ENCODE measurements at regions not wholly inside any gene's neighbourhood (a gene's known extent, or its start where the extent isn't known, plus 50 kb on each side); places are given as distances from the start of the nearest gene placed in this dataset.
"Not testable (repeated sequence)": the region's sequence is repeated elsewhere in the genome, so short reads cannot be mapped to it uniquely, and the experiment has no call there.

DNA sequence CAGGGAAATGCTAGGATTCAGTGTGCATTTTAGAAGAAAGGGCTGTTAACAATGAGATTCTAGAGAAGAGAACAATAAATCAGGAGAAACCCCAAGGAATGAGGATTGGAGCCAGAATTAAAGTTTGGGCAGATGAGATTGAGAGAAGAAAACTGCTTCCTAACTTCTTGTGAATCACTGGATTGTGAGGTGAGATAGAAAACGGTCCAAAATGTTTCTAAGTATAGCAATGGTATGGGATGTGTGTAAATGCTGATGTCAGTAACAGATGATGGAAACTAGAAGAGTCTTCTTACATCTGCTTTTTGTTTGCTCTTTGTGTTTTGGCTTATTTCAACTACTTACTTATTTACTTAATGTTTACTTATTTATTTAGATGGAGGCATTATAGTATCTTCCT is 123.0 kb downstream of the KCNJ2 start:
- TF ChIP-seq FOXP2 (optimal IDR thresholded peaks at IDR 0.05; ENCODE audit: control extremely low read depth, extremely low read length, insufficient read depth) (no peak), POLR2AphosphoS5 (IDR thresholded peaks at IDR 0.05; ENCODE audit: borderline replicate concordance, low read depth, low read length) (no peak), EZH2 (IDR thresholded peaks at IDR 0.05) (no peak)
- Histone ChIP-seq H3K36me3 (ENCODE audit: insufficient read depth, low read length) (no peaks in the 10 kb centered on the region), H3K27ac (no peak overlapping the region), H3K9me3 (ENCODE audit: low read depth, low read length) (no peaks in the 10 kb centered on the region), H3K4me3 (no peak overlapping the region), H3K9ac (ENCODE audit: insufficient read length) (no peak overlapping the region)
- no peak for DNase-seq (ENCODE audit: low read depth, low spot score)

DNA sequence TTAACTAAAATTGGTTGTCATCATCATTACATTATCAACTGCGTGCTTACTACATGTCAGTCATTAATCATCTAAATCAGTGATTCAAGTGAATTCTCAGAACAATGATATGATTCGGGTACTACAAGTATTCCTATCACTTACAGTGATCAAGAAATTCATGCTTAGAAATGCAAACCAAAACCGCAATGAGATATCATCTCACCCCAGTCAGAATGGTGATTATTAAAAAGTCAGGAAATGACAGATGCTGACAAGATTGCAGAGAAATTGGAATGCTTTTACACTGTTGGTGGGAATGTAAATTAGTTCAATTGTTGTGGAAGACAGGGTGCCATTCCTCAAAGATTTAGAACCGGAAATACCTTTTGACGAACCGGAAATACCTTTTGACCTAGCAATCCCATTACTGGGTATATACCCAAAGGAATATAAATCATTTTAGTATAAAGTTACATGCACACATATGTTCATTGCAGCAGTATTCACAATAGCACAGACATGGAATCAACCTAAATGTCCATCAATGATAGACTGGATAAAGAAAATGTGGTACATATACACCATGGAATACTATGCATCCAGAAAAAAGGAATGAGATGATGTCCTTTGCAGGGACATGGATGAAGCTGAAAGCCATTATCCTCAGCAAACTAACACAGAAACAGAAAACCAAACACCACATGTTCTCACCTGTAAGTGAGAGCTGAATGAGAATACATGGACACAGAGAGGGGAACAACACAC is 124.4 kb downstream of the KCNJ2 start:
- H3K27ac ChIP-seq; H3K9me3 ChIP-seq (ENCODE audit: low read depth, low read length); H3K9ac ChIP-seq (ENCODE audit: insufficient read length); H3K36me3 ChIP-seq (ENCODE audit: insufficient read depth, low read length); H3K4me3 ChIP-seq: not testable (repeated sequence)
- peak; percentile 1 for DNase-seq (ENCODE audit: low read depth, low spot score)

DNA sequence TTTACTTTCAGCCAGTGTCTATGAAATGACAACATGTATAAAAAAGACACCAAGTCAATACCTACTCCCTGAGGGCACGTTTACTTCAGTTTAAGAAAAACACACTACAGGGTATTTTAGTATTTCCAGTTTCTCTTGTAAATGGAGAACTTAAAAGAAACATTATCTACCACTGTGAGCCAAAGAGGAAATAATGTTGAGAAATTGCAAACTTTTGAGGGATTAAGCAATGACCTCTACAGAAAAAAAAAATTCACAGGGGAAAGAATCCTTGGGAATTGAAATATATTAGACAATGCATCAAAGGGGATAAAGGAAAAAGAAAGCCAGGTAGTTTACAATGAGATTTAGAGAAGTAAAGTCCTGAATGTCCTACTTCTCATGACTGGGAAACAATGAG is 126.0 kb downstream of the KCNJ2 start:
- TF ChIP-seq FOXP2 (optimal IDR thresholded peaks at IDR 0.05; ENCODE audit: control extremely low read depth, extremely low read length, insufficient read depth), result no peak
- no peak for TF ChIP-seq POLR2AphosphoS5 (IDR thresholded peaks at IDR 0.05; ENCODE audit: borderline replicate concordance, low read depth, low read length)
- no peak for TF ChIP-seq EZH2 (IDR thresholded peaks at IDR 0.05)
- H3K27ac ChIP-seq, result no peak overlapping the region
- no peaks in the 10 kb centered on the region for H3K36me3 ChIP-seq (ENCODE audit: insufficient read depth, low read length)
- H3K9ac ChIP-seq (ENCODE audit: insufficient read length), result no peak overlapping the region
- no peak overlapping the region for H3K4me3 ChIP-seq
- H3K9me3 ChIP-seq (ENCODE audit: low read depth, low read length), result no peaks in the 10 kb centered on the region
- no peak for DNase-seq (ENCODE audit: low read depth, low spot score)

DNA sequence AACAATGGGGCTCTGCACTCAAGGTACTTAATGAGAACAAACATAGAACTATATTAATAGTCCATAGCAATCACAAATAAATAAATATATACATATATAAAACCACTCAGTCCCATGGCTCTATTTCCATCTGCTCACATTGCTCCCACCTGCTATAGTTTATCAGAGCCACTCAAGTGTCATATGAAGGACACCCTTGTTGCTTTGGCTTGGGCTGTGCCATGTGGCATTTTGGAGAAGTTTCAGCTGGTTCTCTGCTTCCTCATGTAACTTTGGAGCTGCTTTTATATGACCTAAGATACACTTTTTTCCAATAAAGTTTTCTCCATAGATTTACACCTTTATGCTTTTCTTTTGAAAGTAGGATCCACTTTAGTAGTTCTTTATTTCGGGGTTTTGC is 126.4 kb downstream of the KCNJ2 start:
- H3K27ac ChIP-seq, result no peak overlapping the region
- no peak overlapping the region for H3K4me3 ChIP-seq
- DNase-seq (ENCODE audit: low read depth, low spot score), result no peak
- no peaks in the 10 kb centered on the region for H3K9me3 ChIP-seq (ENCODE audit: low read depth, low read length)
- no peaks in the 10 kb centered on the region for H3K36me3 ChIP-seq (ENCODE audit: insufficient read depth, low read length)
- no peak overlapping the region for H3K9ac ChIP-seq (ENCODE audit: insufficient read length)
- no peak for TF ChIP-seq EZH2 (IDR thresholded peaks at IDR 0.05)
- no peak for TF ChIP-seq POLR2AphosphoS5 (IDR thresholded peaks at IDR 0.05; ENCODE audit: borderline replicate concordance, low read depth, low read length)
- TF ChIP-seq FOXP2 (optimal IDR thresholded peaks at IDR 0.05; ENCODE audit: control extremely low read depth, extremely low read length, insufficient read depth), result no peak

DNA sequence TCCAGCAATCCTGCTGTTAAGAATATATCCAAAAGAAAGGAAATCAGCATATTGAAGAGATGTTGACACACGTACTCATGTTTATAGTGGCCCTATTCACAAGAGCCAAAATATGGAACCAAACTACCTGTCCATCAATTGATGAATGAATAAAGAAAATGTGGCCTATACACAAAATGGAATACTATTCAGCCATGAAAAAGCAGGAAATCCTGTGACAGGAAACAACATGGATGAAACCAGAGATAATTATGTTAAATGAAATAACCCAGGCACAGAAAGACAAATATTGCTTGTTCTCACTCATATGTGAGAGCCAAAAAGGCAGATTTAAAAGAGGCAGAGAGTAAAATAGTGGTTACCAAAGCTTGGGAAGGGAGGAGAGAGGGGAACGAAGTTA is 127.1 kb downstream of the KCNJ2 start:
- H3K27ac ChIP-seq, result no peak overlapping the region
- no peaks in the 10 kb centered on the region for H3K36me3 ChIP-seq (ENCODE audit: insufficient read depth, low read length)
- no peaks in the 10 kb centered on the region for H3K9me3 ChIP-seq (ENCODE audit: low read depth, low read length)
- TF ChIP-seq FOXP2 (optimal IDR thresholded peaks at IDR 0.05; ENCODE audit: control extremely low read depth, extremely low read length, insufficient read depth) (no peak), POLR2AphosphoS5 (IDR thresholded peaks at IDR 0.05; ENCODE audit: borderline replicate concordance, low read depth, low read length) (no peak)
- no peak overlapping the region for H3K9ac ChIP-seq (ENCODE audit: insufficient read length)
- DNase-seq (ENCODE audit: low read depth, low spot score), result no peak
- H3K4me3 ChIP-seq, result no peak overlapping the region

DNA sequence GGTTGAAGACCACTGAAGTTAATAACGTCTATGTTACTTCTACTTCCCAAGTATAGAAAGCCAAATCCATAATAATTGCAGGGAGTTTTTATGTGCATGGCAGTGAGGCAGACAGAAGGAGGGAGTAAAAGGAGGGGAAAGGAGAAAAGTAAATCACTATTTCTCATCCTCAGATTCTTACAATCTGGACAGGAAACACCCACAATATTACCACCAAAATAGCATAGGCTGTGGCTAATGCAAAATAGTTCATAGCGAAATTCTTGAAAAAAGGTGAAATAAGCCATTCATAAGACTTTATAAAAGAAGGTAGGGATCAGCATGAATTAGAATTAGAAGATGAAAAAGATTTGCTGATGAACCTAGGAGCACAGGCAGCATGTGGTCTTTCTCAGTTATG is 128.1 kb downstream of the KCNJ2 start:
- H3K27ac ChIP-seq, result no peak overlapping the region
- TF ChIP-seq FOXP2 (optimal IDR thresholded peaks at IDR 0.05; ENCODE audit: control extremely low read depth, extremely low read length, insufficient read depth) (no peak), EZH2 (IDR thresholded peaks at IDR 0.05) (no peak), POLR2AphosphoS5 (IDR thresholded peaks at IDR 0.05; ENCODE audit: borderline replicate concordance, low read depth, low read length) (no peak)
- H3K9me3 ChIP-seq (ENCODE audit: low read depth, low read length), result no peaks in the 10 kb centered on the region
- no peak for DNase-seq (ENCODE audit: low read depth, low spot score)
- H3K36me3 ChIP-seq (ENCODE audit: insufficient read depth, low read length), result no peaks in the 10 kb centered on the region
- H3K4me3 ChIP-seq, result no peak overlapping the region
- no peak overlapping the region for H3K9ac ChIP-seq (ENCODE audit: insufficient read length)

DNA sequence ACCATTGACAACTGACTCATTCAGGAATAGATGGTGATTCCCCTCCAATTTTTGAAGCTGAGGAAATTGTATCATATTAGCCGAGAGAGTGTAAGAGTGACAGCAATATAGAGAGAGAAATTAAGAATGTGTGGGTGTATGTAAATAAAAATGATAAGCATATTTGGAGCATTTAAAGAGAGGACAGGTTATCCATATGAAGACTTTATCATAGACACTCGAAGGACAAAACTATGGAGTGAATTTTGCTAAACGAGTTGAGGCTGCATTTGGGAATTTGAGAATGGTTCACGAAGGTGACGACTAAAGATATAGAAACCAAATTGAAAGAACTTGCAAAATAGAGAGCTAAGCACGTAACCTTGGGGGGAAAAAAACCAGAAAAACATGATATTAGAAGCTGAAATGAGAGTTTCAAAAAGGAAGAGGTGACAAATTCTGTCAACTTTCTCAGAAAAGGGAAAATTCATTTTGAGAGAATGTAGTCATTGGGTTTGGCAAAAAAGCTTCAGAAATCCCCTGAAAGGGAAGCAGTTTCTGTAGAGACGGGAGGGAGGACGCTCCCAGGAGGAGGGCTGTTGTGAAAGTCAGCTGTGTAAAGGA is 129.7 kb downstream of the KCNJ2 start:
- Histone ChIP-seq H3K9ac (ENCODE audit: insufficient read length) (no peak overlapping the region), H3K27ac (no peak overlapping the region), H3K36me3 (ENCODE audit: insufficient read depth, low read length) (no peaks in the 10 kb centered on the region), H3K9me3 (ENCODE audit: low read depth, low read length) (no peaks in the 10 kb centered on the region), H3K4me3 (no peak overlapping the region)
- DNase-seq (ENCODE audit: low read depth, low spot score), result no peak
- TF ChIP-seq EZH2 (IDR thresholded peaks at IDR 0.05), result no peak
- TF ChIP-seq FOXP2 (optimal IDR thresholded peaks at IDR 0.05; ENCODE audit: control extremely low read depth, extremely low read length, insufficient read depth), result no peak
- no peak for TF ChIP-seq POLR2AphosphoS5 (IDR thresholded peaks at IDR 0.05; ENCODE audit: borderline replicate concordance, low read depth, low read length)

DNA sequence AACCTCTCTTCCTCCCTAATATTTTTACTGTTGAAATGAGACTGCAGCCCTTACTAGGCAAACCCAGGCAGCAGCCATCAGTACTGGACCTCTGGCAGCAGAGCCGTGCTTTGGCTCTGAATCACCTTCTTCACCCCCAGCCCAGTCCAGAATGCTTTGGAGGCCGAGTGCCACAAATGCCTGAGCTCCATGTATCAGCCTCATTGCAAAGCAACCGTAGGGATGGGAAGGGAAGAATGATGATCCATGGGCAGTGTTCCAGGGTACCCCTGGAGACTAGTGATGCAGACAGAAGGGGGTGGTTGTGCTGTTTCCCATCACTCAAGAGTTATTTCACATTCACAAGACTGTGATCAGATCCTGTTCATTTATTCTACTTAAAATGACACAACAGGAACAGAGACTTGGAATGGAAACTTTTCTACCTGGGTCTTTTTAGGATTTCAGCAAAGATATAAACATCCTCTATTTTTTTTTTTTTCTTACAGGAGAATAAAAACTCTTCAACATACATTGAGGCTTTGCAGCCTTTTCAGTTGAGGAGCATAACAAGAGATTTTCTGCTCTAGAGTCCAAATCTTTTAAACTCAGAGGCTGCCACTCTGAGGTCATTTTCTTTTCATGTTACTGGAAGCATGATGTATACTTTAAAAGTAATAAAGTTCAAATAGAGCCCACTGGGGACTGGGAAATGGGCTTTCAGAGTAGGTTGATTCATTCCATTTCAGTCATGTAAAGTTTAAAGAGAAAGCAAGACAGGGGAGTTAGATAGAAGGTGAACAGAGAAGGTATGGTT is 138.3 kb downstream of the KCNJ2 start:
- DNase-seq (ENCODE audit: low read depth, low spot score), result no peak
- no peak overlapping the region for H3K4me3 ChIP-seq
- no peak for TF ChIP-seq FOXP2 (optimal IDR thresholded peaks at IDR 0.05; ENCODE audit: control extremely low read depth, extremely low read length, insufficient read depth)
- no peak for TF ChIP-seq POLR2AphosphoS5 (IDR thresholded peaks at IDR 0.05; ENCODE audit: borderline replicate concordance, low read depth, low read length)
- TF ChIP-seq EZH2 (IDR thresholded peaks at IDR 0.05), result no peak
- H3K9me3 ChIP-seq (ENCODE audit: low read depth, low read length), result no peaks in the 10 kb centered on the region
- no peak overlapping the region for H3K9ac ChIP-seq (ENCODE audit: insufficient read length)
- no peaks in the 10 kb centered on the region for H3K36me3 ChIP-seq (ENCODE audit: insufficient read depth, low read length)
- no peak overlapping the region for H3K27ac ChIP-seq
